ENCODE measurements at regions not wholly inside any gene's neighbourhood (a gene's known extent, or its start where the extent isn't known, plus 50 kb on each side); places are given as distances from the start of the nearest gene placed in this dataset.

DNA sequence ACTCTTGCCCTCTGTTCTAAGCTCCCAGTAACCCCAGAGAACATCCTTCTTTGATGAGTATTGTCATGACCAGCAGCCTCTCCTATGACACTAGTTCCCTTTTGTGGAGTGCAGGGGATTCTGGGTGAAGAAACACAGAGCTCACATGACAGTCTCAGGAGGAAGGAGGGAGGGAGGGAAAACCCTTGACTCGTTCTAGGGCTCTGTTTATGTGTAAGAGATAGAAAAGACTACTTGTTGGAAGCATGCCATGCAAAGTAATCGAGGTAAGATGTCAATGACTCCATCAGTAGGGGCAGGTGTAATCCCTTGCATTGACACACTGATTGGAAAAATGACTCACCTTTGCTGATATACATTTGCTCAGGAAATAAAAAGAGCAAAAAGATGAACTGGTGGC, 190.2 kb upstream of the ELL2 start:
- intact Hi-C loops (cut with micrococcal nuclease) = no loop called here

GRCh38 chr5:96150007-96150406, 188.4 kb upstream of the ELL2 start:
- Mint-ChIP-seq H3K27ac (ENCODE audit: low read depth, unreplicated experiment) (peak overlapping the region; percentile 24), H3K4me1 (ENCODE audit: insufficient read depth, unreplicated experiment) (peaks cover 26% of the 10 kb centered on the region), H3K9me3 (ENCODE audit: unreplicated experiment) (no peaks in the 10 kb centered on the region), H3K27me3 (ENCODE audit: insufficient read depth, unreplicated experiment) (no peaks in the 10 kb centered on the region), H3K4me3 (ENCODE audit: unreplicated experiment) (no peak overlapping the region), H3K36me3 (ENCODE audit: insufficient read depth, unreplicated experiment) (no peaks in the 10 kb centered on the region)
- DNase-seq (ENCODE audit: unreplicated experiment) = peak; percentile 17
- ChIA-PET CTCF (interaction anchor here (0.5 to 2.9 kb wide), 10 partner anchors 12 to 275 kb away, joined by 3 to 15 read pairs (median 4); partner anchors contain the start of gene ELL2), POLR2A (interaction anchor here (0.7 to 4.9 kb wide), 36 partner anchors 8 to 291 kb away, joined by 3 to 38 read pairs (median 5); partner anchors contain the start of gene ELL2)
- no TSS peak for BruUV-seq (replicated peaks)
- intact Hi-C loops (cut with micrococcal nuclease) = no loop called here
- TF ChIP-seq CTCF (IDR thresholded peaks at IDR 0.05; ENCODE audit: unreplicated experiment) = no peak

More for the DNA sequence above, 190.2 kb upstream of the ELL2 start:
- no peak overlapping the region for H3K27ac Mint-ChIP-seq (ENCODE audit: low read depth, unreplicated experiment)
- no peak overlapping the region for H3K4me3 Mint-ChIP-seq (ENCODE audit: unreplicated experiment)
- BruUV-seq (replicated peaks) = no TSS peak
- H3K9me3 Mint-ChIP-seq (ENCODE audit: unreplicated experiment) = no peaks in the 10 kb centered on the region
- no peak for DNase-seq (ENCODE audit: unreplicated experiment)
- no peaks in the 10 kb centered on the region for H3K36me3 Mint-ChIP-seq (ENCODE audit: insufficient read depth, unreplicated experiment)
- TF ChIP-seq CTCF (IDR thresholded peaks at IDR 0.05; ENCODE audit: unreplicated experiment) = no peak
- no peaks in the 10 kb centered on the region for H3K27me3 Mint-ChIP-seq (ENCODE audit: insufficient read depth, unreplicated experiment)
- peaks cover 28% of the 10 kb centered on the region for H3K4me1 Mint-ChIP-seq (ENCODE audit: insufficient read depth, unreplicated experiment)
- CTCF ChIA-PET = interaction anchor here (1.1 to 2.9 kb wide), 4 partner anchors 12 to 184 kb away, joined by 3 to 15 read pairs (median 4); no protein-coding TSS in a partner anchor
- POLR2A ChIA-PET = interaction anchor here (4.9 kb wide), 1 partner anchor 74 kb away, joined by 38 read pairs; no protein-coding TSS in a partner anchor

DNA sequence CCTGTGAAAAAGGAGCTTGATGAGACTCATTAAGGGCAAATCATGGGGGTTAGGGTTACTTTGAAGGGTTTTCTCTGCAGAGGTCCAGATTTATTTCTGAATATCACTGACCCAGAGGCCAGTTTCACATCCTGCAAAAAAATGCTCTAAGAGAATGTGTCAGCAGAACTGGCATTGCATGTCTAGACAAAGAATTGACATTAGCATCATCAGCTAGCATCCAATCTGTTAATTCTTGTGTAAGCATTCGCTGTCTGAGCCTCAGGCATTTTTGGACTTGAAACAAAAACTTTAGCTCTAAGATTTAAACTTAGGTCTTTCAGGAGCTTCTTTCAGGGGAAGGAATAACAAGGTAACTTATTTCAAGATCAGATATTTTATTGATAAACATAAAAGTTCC, 187.9 kb upstream of the ELL2 start:
- H3K4me3 Mint-ChIP-seq (ENCODE audit: unreplicated experiment) = no peak overlapping the region
- intact Hi-C loops (cut with micrococcal nuclease) = loop anchor here (5.0 kb wide), 2 partner anchors 187 to 188 kb away; partner anchors contain the start of gene ELL2
- H3K36me3 Mint-ChIP-seq (ENCODE audit: insufficient read depth, unreplicated experiment) = no peaks in the 10 kb centered on the region
- TF ChIP-seq CTCF (IDR thresholded peaks at IDR 0.05; ENCODE audit: unreplicated experiment) = no peak
- no TSS peak for BruUV-seq (replicated peaks)
- H3K27ac Mint-ChIP-seq (ENCODE audit: low read depth, unreplicated experiment) = no peak overlapping the region
- ChIA-PET POLR2A (interaction anchor here (0.7 to 4.9 kb wide), 40 partner anchors 8 to 291 kb away, joined by 3 to 38 read pairs (median 4); partner anchors contain the start of gene ELL2), CTCF (interaction anchor here (0.6 to 2.9 kb wide), 10 partner anchors 12 to 1730 kb away, joined by 3 to 15 read pairs (median 4); partner anchors contain the start of gene ELL2)
- no peaks in the 10 kb centered on the region for H3K27me3 Mint-ChIP-seq (ENCODE audit: insufficient read depth, unreplicated experiment)
- peaks cover 26% of the 10 kb centered on the region for H3K4me1 Mint-ChIP-seq (ENCODE audit: insufficient read depth, unreplicated experiment)
- DNase-seq (ENCODE audit: unreplicated experiment) = peak; percentile 84
- H3K9me3 Mint-ChIP-seq (ENCODE audit: unreplicated experiment) = no peaks in the 10 kb centered on the region

DNA sequence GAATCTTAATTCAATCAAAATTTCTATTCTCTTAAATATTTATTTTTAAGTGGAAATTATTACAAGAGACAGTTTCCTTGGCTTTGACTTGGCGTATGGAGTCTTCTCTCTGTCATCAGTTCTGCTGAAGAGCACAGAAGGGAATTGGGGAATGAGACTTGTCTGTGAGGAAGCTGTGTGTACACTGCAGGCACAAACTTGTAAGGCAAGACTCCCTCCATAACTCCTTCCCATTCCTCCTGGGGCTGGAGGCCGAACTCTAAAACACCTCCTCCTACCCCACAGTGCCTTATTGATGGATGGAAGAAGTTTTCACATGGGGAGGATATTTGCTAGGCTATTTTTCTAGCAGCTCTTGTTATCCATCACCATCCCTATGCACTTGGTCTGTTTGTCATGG, 187.4 kb upstream of the ELL2 start:
- no peaks in the 10 kb centered on the region for H3K27me3 Mint-ChIP-seq (ENCODE audit: insufficient read depth, unreplicated experiment)
- H3K4me1 Mint-ChIP-seq (ENCODE audit: insufficient read depth, unreplicated experiment) = peaks cover 26% of the 10 kb centered on the region
- TF ChIP-seq CTCF (IDR thresholded peaks at IDR 0.05; ENCODE audit: unreplicated experiment) = no peak
- no peaks in the 10 kb centered on the region for H3K36me3 Mint-ChIP-seq (ENCODE audit: insufficient read depth, unreplicated experiment)
- BruUV-seq (replicated peaks) = no TSS peak
- H3K27ac Mint-ChIP-seq (ENCODE audit: low read depth, unreplicated experiment) = no peak overlapping the region
- intact Hi-C loops (cut with micrococcal nuclease) = loop anchor here (5.0 kb wide), 2 partner anchors 187 to 188 kb away; partner anchors contain the start of gene ELL2
- no peak overlapping the region for H3K4me3 Mint-ChIP-seq (ENCODE audit: unreplicated experiment)
- H3K9me3 Mint-ChIP-seq (ENCODE audit: unreplicated experiment) = no peaks in the 10 kb centered on the region
- POLR2A ChIA-PET = interaction anchor here (0.8 to 4.9 kb wide), 35 partner anchors 9 to 290 kb away, joined by 3 to 38 read pairs (median 5); partner anchors contain the start of gene ELL2
- CTCF ChIA-PET = interaction anchor here (0.6 to 2.9 kb wide), 10 partner anchors 11 to 1731 kb away, joined by 3 to 15 read pairs (median 4); partner anchors contain the start of gene ELL2
- no peak for DNase-seq (ENCODE audit: unreplicated experiment)

Measured in MCF 10A (cell line).